ENCODE measurements at regions not wholly inside any gene's neighbourhood (a gene's known extent, or its start where the extent isn't known, plus 50 kb on each side); places are given as distances from the start of the nearest gene placed in this dataset.

DNA sequence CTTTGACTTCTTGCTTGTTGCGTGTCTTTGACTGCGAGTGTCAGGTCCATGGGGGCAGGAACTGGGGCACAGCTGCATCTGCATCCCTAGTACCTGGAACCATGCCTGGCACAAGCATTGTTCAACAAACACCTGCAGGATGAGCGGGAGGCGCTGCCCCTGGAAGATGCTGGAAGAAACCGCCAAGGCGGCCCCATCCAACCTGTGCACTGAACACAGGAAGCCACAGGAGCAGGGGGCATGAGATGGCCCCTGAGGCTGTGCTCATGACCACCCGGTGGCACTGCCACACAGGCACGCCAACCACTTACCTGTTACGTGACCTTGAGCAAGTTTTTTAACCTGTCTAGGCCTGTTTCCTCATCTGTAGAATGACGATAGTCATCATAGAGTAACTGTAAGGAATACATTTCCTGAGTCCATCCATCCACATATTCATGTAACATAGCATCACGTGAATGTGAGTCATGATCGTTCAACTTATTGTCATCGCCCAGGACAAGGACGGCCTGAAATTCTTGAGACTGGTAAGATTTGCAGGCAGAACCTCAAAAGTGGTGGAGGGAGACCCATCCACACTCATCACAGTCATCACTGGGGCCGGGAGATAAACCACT is 374.2 kb downstream of the PREX1 start:
- TF ChIP-seq, protein P1, sequence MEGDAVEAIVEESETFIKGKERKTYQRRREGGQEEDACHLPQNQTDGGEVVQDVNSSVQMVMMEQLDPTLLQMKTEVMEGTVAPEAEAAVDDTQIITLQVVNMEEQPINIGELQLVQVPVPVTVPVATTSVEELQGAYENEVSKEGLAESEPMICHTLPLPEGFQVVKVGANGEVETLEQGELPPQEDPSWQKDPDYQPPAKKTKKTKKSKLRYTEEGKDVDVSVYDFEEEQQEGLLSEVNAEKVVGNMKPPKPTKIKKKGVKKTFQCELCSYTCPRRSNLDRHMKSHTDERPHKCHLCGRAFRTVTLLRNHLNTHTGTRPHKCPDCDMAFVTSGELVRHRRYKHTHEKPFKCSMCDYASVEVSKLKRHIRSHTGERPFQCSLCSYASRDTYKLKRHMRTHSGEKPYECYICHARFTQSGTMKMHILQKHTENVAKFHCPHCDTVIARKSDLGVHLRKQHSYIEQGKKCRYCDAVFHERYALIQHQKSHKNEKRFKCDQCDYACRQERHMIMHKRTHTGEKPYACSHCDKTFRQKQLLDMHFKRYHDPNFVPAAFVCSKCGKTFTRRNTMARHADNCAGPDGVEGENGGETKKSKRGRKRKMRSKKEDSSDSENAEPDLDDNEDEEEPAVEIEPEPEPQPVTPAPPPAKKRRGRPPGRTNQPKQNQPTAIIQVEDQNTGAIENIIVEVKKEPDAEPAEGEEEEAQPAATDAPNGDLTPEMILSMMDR (IDR thresholded peaks at IDR 0.05; ENCODE audit: unreplicated experiment): no peak
- BruUV-seq (replicated peaks): no TSS peak
- no peaks in the 10 kb centered on the region for H3K4me1 Mint-ChIP-seq (ENCODE audit: low read depth, unreplicated experiment)
- intact Hi-C loops (cut with micrococcal nuclease; ENCODE audit: unreplicated experiment): no loop called here
- peaks cover 59% of the 10 kb centered on the region for H3K27me3 Mint-ChIP-seq (ENCODE audit: unreplicated experiment)
- no peaks in the 10 kb centered on the region for H3K9me3 Mint-ChIP-seq (ENCODE audit: low read depth, unreplicated experiment)
- no peak for DNase-seq
- H3K27ac Mint-ChIP-seq (ENCODE audit: unreplicated experiment): no peak overlapping the region
- no peaks in the 10 kb centered on the region for H3K36me3 Mint-ChIP-seq (ENCODE audit: insufficient read depth, unreplicated experiment)
- CTCF ChIA-PET: interaction anchor here (0.6 kb wide), 1 partner anchor 76 kb away, joined by 3 read pairs; no protein-coding TSS in a partner anchor
- no peak overlapping the region for H3K4me3 Mint-ChIP-seq (ENCODE audit: low read depth, unreplicated experiment)

DNA sequence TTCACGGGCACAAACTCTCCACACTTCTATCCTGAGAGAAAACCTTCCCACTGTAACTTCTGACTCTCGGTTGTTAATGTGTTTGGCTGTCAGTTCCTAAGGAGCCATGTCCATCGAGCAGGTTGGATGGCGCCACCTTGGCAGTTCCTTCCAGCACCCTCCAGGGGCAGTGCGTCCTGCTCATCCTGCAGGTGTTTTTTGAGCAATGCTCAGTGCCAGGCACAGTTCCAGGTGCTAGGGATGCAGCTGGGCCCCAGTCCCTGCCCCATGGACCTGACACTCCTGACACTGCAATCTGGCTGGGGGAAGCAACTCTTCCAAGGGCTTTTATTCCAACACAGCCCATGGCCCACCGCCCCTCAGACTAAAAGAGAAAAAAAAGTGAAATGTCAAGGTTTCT is 376.4 kb downstream of the PREX1 start:
- intact Hi-C loops (cut with micrococcal nuclease; ENCODE audit: unreplicated experiment): no loop called here
- no peaks in the 10 kb centered on the region for H3K4me1 Mint-ChIP-seq (ENCODE audit: low read depth, unreplicated experiment)
- H3K27ac Mint-ChIP-seq (ENCODE audit: unreplicated experiment): no peak overlapping the region
- CTCF ChIA-PET: no interaction called here
- BruUV-seq (replicated peaks): no TSS peak
- no peak for DNase-seq
- no peaks in the 10 kb centered on the region for H3K36me3 Mint-ChIP-seq (ENCODE audit: insufficient read depth, unreplicated experiment)
- no peaks in the 10 kb centered on the region for H3K9me3 Mint-ChIP-seq (ENCODE audit: low read depth, unreplicated experiment)
- no peak overlapping the region for H3K4me3 Mint-ChIP-seq (ENCODE audit: low read depth, unreplicated experiment)
- peaks cover 75% of the 10 kb centered on the region for H3K27me3 Mint-ChIP-seq (ENCODE audit: unreplicated experiment)
- TF ChIP-seq, protein P1 (IDR thresholded peaks at IDR 0.05; ENCODE audit: unreplicated experiment): peak; percentile 26

DNA sequence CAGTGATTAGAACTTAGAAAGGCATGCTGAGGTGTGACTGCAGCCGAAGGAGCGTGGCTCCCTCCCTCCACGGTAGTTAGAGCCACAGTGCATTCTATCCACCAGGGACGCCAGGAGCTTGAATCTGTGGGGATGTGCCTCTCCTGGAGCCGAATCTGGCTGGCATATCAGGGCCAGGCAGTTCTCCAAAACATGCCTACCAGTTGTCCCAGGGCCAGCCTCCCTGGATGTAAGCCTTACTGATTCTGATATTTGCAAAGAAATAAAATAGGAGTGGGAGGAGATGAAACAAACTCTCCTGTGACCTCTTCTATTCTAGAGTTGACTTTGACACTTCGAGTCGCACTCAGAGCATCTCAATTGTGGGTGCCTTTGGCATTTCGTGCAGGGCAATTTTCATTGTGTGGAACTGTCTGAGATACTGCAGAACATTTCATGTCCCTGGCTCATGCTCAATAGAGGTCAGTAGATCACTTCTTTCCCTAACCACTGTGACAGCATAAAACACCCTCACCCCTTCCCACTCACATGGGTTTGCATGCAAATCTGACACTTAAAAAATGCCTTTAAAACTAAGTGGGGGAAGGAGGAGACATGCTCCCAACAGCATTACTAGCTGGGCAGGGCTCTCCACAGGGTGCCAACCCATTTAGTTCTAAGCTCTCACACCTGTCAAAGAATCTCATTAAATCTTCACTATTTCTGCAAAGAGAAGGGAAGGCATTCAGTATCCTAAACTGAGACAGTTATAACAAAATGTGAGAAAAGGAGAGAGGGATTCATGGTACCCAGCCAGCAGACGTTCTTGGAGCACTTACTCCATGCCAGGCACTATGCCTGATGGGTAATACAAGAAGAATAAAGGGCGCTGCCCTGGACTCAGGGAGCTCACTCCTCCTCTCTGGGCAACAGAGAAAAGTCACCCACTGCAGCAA is 378.9 kb downstream of the PREX1 start:
- CTCF ChIA-PET: no interaction called here
- no TSS peak for BruUV-seq (replicated peaks)
- H3K4me3 Mint-ChIP-seq (ENCODE audit: low read depth, unreplicated experiment): no peak overlapping the region
- no peaks in the 10 kb centered on the region for H3K36me3 Mint-ChIP-seq (ENCODE audit: insufficient read depth, unreplicated experiment)
- TF ChIP-seq, protein P1 (IDR thresholded peaks at IDR 0.05; ENCODE audit: unreplicated experiment): no peak
- intact Hi-C loops (cut with micrococcal nuclease; ENCODE audit: unreplicated experiment): no loop called here
- no peak for DNase-seq
- H3K27me3 Mint-ChIP-seq (ENCODE audit: unreplicated experiment): peaks cover 67% of the 10 kb centered on the region
- H3K4me1 Mint-ChIP-seq (ENCODE audit: low read depth, unreplicated experiment): no peaks in the 10 kb centered on the region
- no peak overlapping the region for H3K27ac Mint-ChIP-seq (ENCODE audit: unreplicated experiment)
- peaks cover 3% of the 10 kb centered on the region for H3K9me3 Mint-ChIP-seq (ENCODE audit: low read depth, unreplicated experiment)

DNA sequence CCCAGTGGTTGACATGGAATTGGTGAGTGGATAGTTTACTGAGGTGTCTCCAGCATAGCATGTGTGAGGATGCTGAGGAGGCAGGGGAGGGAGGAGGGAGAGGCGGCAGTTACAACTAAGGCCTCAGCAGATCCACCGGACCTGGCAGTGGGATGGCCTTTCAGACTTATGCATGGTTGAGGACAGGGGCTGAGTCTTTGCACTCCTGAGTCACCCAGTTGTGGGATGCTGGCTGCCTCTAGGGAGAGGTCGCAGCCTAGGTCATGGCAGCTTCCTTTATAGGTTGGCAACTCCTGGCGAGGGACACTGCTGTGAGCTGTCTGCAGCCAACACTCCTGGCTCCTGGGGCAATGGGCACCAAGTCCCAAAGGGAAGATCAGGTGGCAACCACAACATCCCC is 380.3 kb downstream of the PREX1 start:
- CTCF ChIA-PET: no interaction called here
- H3K27ac Mint-ChIP-seq (ENCODE audit: unreplicated experiment): no peak overlapping the region

More for the DNA sequence above, 380.3 kb downstream of the PREX1 start:
- Mint-ChIP-seq H3K4me3 (ENCODE audit: low read depth, unreplicated experiment) (no peak overlapping the region), H3K4me1 (ENCODE audit: low read depth, unreplicated experiment) (no peaks in the 10 kb centered on the region), H3K27me3 (ENCODE audit: unreplicated experiment) (peaks cover 56% of the 10 kb centered on the region), H3K9me3 (ENCODE audit: low read depth, unreplicated experiment) (peaks cover 3% of the 10 kb centered on the region), H3K36me3 (ENCODE audit: insufficient read depth, unreplicated experiment) (no peaks in the 10 kb centered on the region)
- DNase-seq: no peak
- BruUV-seq (replicated peaks): no TSS peak
- intact Hi-C loops (cut with micrococcal nuclease; ENCODE audit: unreplicated experiment): no loop called here
- TF ChIP-seq, protein P1 (IDR thresholded peaks at IDR 0.05; ENCODE audit: unreplicated experiment): no peak
